ENCODE measurements at regions not wholly inside any gene's neighbourhood (a gene's known extent, or its start where the extent isn't known, plus 50 kb on each side); places are given as distances from the start of the nearest gene placed in this dataset.

GRCh38 chr2:185215497-185215896, 523.1 kb upstream of the FSIP2 start:
- Histone ChIP-seq H3K27me3 (no peaks in the 10 kb centered on the region), H3K36me3 (replicated peaks; ENCODE audit: insufficient read depth, low read depth) (no peaks in the 10 kb centered on the region), H2AFZ (no peak overlapping the region), H3K27ac (no peak overlapping the region), H4K20me1 (ENCODE audit: insufficient read depth, poor library complexity, severe bottlenecking) (no peaks in the 10 kb centered on the region), H3K9me3 (ENCODE audit: low read depth) (no peaks in the 10 kb centered on the region), H3K4me3 (no peak overlapping the region), H3K4me1 (ENCODE audit: insufficient read depth) (no peaks in the 10 kb centered on the region), H3K4me2 (no peak overlapping the region), H3K79me2 (no peaks in the 10 kb centered on the region), H3K9me2 (replicated peaks; ENCODE audit: insufficient read depth) (no peaks in the 10 kb centered on the region)
- WGBS (ENCODE audit: low lambda C conversion rate, missing lambda C conversion rate) = 48% methylated on average over 3 of the region's 3 CpGs
- TF ChIP-seq EZH2 (IDR thresholded peaks at IDR 0.05; ENCODE audit: borderline replicate concordance) (no peak), CTCF (IDR thresholded peaks at IDR 0.05; ENCODE audit: poor library complexity) (no peak), EZH2phosphoT487 (IDR thresholded peaks at IDR 0.05; ENCODE audit: low read depth, severe bottlenecking, unreplicated experiment) (no peak)
- DNase-seq (ENCODE audit: low spot score) = no peak

GRCh38 chr2:185219981-185220380, 518.6 kb upstream of the FSIP2 start:
- Histone ChIP-seq H3K79me2 (no peaks in the 10 kb centered on the region), H3K36me3 (replicated peaks; ENCODE audit: insufficient read depth, low read depth) (no peaks in the 10 kb centered on the region), H3K4me2 (no peak overlapping the region), H3K9me2 (replicated peaks; ENCODE audit: insufficient read depth) (no peaks in the 10 kb centered on the region), H2AFZ (no peak overlapping the region), H3K4me3 (no peak overlapping the region), H3K27ac (no peak overlapping the region), H3K27me3 (no peaks in the 10 kb centered on the region), H4K20me1 (ENCODE audit: insufficient read depth, poor library complexity, severe bottlenecking) (no peaks in the 10 kb centered on the region), H3K9me3 (ENCODE audit: low read depth) (no peaks in the 10 kb centered on the region), H3K4me1 (ENCODE audit: insufficient read depth) (no peaks in the 10 kb centered on the region)
- WGBS (ENCODE audit: low lambda C conversion rate, missing lambda C conversion rate) = 58% methylated on average over 3 of the region's 3 CpGs
- TF ChIP-seq CTCF (IDR thresholded peaks at IDR 0.05; ENCODE audit: poor library complexity) (no peak), EZH2phosphoT487 (IDR thresholded peaks at IDR 0.05; ENCODE audit: low read depth, severe bottlenecking, unreplicated experiment) (no peak), EZH2 (IDR thresholded peaks at IDR 0.05; ENCODE audit: borderline replicate concordance) (no peak)
- peak; percentile 13 for DNase-seq (ENCODE audit: low spot score)

GRCh38 chr2:185222311-185222710, 516.3 kb upstream of the FSIP2 start:
- H3K4me3 ChIP-seq = no peak overlapping the region
- no peaks in the 10 kb centered on the region for H4K20me1 ChIP-seq (ENCODE audit: insufficient read depth, poor library complexity, severe bottlenecking)
- TF ChIP-seq EZH2 (IDR thresholded peaks at IDR 0.05; ENCODE audit: borderline replicate concordance) = no peak
- TF ChIP-seq CTCF (IDR thresholded peaks at IDR 0.05; ENCODE audit: poor library complexity) = no peak
- no peak for TF ChIP-seq EZH2phosphoT487 (IDR thresholded peaks at IDR 0.05; ENCODE audit: low read depth, severe bottlenecking, unreplicated experiment)
- no peaks in the 10 kb centered on the region for H3K4me1 ChIP-seq (ENCODE audit: insufficient read depth)
- no peak overlapping the region for H2AFZ ChIP-seq
- no peaks in the 10 kb centered on the region for H3K36me3 ChIP-seq (replicated peaks; ENCODE audit: insufficient read depth, low read depth)
- no peaks in the 10 kb centered on the region for H3K9me3 ChIP-seq (ENCODE audit: low read depth)
- no peak overlapping the region for H3K27ac ChIP-seq
- no peaks in the 10 kb centered on the region for H3K9me2 ChIP-seq (replicated peaks; ENCODE audit: insufficient read depth)
- no peaks in the 10 kb centered on the region for H3K27me3 ChIP-seq
- no peak overlapping the region for H3K4me2 ChIP-seq
- H3K79me2 ChIP-seq = no peaks in the 10 kb centered on the region
- WGBS (ENCODE audit: low lambda C conversion rate, missing lambda C conversion rate) = 91% methylated on average over 1 of the region's 1 CpG
- no peak for DNase-seq (ENCODE audit: low spot score)

GRCh38 chr2:185227391-185227790, 511.2 kb upstream of the FSIP2 start:
- no peaks in the 10 kb centered on the region for H3K27me3 ChIP-seq
- no peaks in the 10 kb centered on the region for H3K9me2 ChIP-seq (replicated peaks; ENCODE audit: insufficient read depth)
- no peaks in the 10 kb centered on the region for H4K20me1 ChIP-seq (ENCODE audit: insufficient read depth, poor library complexity, severe bottlenecking)
- H3K36me3 ChIP-seq (replicated peaks; ENCODE audit: insufficient read depth, low read depth) = no peaks in the 10 kb centered on the region
- no peak overlapping the region for H3K4me3 ChIP-seq
- no peaks in the 10 kb centered on the region for H3K4me1 ChIP-seq (ENCODE audit: insufficient read depth)
- no peak overlapping the region for H3K27ac ChIP-seq
- TF ChIP-seq CTCF (IDR thresholded peaks at IDR 0.05; ENCODE audit: poor library complexity) (no peak), EZH2phosphoT487 (IDR thresholded peaks at IDR 0.05; ENCODE audit: low read depth, severe bottlenecking, unreplicated experiment) (no peak), EZH2 (IDR thresholded peaks at IDR 0.05; ENCODE audit: borderline replicate concordance) (no peak)
- WGBS (ENCODE audit: low lambda C conversion rate, missing lambda C conversion rate) = 85% methylated on average over 3 of the region's 3 CpGs
- H3K79me2 ChIP-seq = no peaks in the 10 kb centered on the region
- no peaks in the 10 kb centered on the region for H3K9me3 ChIP-seq (ENCODE audit: low read depth)
- H3K4me2 ChIP-seq = no peak overlapping the region
- DNase-seq (ENCODE audit: low spot score) = no peak
- H2AFZ ChIP-seq = no peak overlapping the region

All from hepatocyte (in vitro differentiated cells).